HG03045 (cell line): ENCODE measurements at regions not wholly inside any gene's neighbourhood (a gene's known extent, or its start where the extent isn't known, plus 50 kb on each side); places are given as distances from the start of the nearest gene placed in this dataset.

Experiments
- ATAC-seq: cut with Tn5 transposase; IDR thresholded peaks from one replicate; pipeline ENCODE4 v1.9.1; 2021; ENCODE audit warnings: mild to moderate bottlenecking, moderate library complexity; ENCODE audit not compliant: unreplicated experiment

DNA sequence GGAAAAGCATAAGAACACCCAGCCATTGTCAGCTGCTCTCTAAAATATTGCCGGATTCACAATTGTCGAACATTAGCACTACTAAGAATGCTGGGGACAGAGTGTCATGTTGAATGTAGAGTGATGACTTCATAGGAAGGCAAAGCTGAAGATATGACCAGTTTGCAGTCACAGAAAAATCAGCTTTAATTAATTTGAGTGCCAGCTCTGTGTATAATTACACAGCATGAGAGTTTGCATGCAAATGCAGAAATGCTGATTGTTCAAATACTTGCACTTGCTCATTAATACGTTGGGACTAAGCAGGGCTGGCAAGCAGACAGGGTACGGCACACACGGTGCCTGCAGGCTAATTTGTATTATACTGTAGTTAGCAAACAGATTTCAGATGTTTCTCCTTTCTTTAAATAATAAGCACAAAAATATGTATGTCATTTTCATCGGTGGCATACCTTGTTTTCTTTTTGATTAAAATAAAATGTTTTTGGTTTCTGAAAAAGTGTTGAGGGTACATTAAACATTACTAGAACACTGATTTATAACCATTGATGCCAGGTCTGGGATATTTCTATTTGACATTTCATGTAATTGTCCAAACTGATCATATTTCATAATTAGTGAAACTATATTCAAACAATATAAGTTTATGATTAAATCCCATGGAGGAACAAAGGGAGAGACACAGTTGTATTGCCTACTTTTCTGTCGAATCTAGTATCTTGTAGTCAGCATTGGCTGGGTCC, 99.8 kb upstream of the ADGRL2 start:
- ATAC-seq: no peak

DNA sequence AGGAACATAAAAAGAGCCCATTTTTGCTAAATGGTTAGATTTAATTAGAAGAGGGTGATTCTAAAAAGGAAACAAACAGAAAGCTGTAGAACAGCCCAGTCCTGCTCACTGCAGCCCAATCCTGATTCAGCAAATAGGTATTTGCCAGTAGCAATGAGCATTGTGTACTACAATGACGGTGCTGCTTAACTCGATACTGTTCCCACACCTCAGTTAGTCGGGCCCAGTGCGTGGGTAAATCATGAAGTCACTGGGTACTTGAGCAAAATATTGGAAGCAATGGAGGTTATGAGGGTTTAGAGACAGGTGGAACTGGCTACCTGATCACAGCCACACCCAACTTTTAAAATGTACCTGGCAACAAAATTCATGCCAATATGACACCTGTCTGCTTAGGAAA, 101.5 kb upstream of the ADGRL2 start:
- ATAC-seq: no peak

DNA sequence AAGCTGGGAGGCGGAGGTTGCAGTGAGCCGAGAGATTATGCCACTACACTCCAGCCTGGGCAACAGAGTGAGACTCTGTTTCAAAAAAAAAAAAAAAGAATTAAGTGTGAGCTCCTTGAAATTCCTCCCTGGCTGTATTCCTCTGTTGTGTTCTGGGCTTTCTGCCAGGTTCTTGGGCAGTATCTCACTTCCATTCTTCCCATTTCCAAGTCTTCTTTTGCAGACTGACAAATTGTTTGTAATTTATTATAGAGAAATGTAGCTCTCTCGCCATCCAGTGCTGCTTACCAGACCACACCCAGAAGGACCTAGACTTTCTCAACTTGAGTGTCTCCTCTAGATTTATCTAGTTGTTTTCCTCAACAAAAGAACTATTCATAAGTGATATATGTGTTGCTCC, 105.0 kb upstream of the ADGRL2 start:
- no peak for ATAC-seq

DNA sequence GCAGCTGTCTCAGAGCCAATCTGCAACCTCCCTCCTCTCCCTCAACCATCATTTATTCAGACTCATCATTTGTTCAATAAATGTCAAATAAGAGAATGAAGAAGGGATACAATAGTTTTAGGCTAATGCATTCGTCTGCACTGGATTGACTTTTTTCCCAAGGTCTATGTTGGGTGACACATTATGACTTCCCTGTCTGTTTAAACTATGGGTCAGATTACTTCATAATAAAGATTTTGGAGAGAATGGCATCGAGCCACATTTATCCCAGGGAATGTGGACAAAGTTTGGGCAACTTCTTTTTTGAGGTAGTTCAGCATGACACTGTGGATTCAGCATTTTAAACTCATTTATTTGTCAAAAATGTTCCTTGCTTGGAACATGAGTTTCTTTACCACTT, 107.4 kb upstream of the ADGRL2 start:
- ATAC-seq: no peak

DNA sequence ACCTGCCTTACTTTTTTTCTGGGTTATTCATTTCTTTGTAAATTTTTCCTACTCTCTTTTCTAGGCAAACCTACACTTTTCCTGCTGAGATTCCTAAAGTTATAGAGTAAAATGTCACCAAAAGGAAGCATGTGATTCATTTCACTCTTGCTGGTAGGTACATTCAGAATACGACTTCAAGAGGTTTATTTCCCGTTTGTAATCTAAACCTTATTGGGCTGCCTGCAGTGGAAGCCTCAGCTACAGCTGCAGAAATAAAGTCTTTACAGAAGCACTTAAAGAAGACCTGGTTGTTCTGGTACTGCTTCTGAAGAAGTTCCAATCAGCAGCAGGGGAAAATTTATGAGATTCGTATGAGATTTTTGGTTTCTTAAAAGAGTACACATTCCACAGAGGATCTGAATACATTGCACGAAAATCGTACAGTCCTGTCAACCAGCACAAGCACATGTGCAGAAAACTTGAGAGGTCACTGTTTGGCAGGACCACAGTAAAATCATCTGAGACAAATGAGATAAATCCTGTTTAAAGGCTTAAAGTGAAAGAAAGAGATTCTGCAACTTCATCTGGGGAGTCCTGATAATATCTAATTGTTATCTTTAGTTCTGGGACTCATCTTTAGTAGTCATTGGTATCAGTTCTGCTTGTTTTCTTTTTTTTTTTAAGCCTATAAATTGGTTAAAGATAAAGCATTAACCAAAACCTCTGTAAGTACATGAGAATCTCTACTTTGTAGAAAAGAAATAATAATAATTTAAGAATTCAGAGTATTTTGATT, 109.9 kb upstream of the ADGRL2 start:
- no peak for ATAC-seq

DNA sequence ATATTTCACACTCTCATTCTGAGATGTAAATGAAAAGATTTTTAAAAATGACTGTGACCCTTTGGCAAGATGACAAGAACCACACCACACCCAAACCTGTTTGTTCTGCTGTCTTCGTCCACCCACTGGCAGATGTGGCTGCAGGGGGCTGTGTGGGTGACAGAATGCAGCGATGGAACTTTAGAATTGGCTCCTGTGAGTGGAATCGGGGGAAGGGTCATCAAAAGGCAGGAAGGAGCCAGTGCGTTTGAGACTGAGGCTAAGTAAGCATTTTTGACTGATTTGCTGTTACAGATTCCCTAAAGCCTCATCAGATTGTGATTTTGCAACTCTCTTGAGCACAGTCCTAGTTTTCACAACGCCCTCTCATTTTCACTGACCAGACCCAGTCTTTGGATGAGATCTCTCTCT, 111.2 kb upstream of the ADGRL2 start:
- no peak for ATAC-seq

DNA sequence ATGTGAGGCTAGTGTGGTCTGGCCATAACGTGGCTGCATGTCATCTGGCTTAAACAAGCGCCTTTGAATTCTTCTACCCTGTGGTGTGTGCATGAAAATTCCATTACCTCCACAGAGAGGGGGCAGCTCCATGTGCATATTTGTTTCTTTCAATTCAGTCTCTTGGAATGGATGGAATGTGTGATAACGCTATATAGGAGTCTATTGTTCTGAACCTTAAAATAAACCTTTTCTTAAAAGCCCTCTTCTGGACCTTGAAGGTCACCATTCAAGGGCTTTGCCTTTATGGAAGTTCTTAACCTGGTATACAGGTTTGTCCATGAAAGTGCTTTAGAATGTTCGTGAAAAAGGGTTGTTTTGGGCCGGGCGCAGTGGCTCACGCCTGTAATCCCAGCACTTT, 118.2 kb upstream of the ADGRL2 start:
- ATAC-seq: no peak

DNA sequence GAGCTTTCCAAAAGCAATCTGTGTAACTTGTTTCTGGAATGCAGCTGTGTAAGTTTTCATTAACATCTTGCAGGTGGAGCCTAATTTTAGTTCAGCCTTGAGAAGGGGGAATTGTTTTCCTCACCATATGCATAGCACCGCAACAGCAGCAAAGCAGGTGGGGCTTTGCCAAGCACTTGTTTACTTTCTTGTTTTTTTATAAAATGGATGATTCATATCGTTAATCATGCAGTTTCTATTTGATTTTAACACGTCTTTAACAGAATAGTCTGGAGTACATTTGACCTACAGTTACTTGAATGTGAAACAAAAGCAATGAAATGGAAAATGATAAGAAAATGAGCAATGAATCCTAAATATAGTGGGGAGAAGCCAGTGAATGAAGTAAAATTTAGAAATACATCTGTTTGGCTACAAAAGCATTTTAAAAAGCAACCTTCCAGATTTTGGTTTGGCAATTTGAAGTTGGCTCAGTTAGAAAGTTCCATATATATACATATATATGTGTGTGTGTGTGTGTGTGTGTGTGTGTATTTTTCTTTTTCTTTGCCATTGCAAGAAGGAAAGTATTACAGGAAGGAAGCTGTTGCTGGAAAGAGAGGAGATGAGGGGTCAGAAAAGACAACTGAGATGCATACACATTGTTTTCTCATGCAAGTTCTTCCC, 119.0 kb upstream of the ADGRL2 start:
- no peak for ATAC-seq

DNA sequence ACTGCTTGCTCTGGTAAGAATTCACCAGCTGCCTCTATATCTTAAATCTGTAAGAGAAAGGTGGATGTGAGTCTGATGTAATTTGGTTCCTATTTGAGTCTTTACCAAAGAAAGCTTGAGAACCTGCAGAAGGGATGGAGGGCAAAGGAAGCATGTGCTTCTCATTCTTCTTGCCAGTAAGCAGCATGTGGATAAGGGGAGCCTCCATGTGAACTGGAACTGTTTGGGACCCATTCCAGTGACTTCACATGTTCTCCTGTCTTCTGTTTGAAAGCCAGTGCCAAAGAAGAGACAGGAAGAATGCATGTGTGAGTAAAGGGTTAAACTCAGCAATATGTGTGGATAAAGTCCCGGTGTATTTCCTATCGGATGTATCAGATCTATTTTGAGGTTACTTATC, 119.6 kb upstream of the ADGRL2 start:
- no peak for ATAC-seq

DNA sequence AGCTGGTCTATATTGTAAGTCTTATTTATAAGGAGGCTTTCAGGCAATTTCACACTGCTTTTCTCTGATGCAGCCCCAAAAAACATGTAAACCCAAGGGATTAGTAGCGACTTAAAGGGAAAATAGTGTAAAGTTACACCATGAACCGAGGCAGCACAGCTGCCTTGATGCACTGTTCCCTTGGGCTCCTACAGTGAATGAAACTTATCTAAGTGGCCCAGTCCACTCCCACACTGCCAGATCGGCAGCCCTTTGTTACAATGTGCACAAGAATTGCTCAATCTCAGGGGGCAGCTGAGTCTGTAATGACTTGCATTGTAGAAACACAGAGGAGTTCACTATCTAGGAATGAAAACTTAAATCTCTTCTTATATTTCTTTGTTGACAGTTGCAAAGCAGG, 120.8 kb upstream of the ADGRL2 start:
- ATAC-seq: no peak

DNA sequence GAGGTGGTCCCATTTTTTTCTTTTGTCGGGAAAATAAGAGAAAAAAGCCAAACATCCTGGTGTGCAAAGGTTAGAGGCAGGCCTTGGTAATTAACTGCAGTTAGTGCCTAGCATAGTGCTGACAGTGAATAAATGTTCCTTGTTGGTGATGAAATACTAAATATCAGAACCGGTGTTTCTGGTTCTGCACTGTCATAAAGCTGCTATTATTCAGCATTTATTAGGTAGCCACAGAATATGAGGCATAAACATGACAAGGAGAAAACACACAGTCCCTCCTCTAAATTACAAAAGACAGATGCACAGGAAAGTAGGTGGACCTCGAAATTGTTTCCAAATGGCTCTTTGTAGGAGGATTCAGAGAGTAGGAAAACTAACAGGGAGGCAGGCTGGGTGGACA, 122.0 kb upstream of the ADGRL2 start:
- ATAC-seq: no peak

DNA sequence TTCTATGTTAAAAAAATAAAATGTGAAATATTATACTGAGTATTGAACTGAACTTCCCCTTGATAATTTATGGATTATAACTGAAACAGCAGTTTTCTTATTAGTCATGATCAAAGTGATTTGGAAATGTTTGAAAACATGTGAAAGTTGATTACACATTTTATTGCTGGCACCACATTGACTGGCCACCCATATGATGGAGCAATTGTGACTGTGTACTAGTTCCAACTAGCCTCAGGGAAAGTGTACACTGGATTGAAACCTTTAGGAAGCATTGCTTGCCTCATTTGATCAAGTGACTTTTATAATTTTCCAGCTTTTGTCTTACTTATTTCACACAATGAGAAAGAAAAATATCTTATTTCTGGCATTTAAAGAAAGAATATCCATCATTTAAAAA, 128.0 kb upstream of the ADGRL2 start:
- no peak for ATAC-seq

DNA sequence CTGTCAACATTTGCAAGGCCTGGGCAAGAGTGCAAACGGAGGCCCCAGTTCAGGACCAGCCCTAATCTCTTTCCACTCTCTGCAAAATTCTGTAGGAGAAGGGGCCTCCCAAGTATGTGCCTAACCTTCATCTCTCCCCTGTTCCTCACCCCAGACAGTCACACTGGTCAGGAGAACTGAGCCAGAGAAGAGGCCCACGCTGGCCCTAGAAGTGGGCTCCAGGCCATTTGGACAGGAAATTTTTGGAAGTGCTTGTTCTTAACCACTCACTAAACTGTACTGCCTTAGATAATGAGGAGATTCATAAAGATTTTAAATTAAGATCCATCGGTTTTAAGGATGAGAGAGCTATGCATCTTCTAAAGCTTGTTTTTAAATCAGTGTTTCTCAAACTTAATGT, 129.7 kb upstream of the ADGRL2 start:
- ATAC-seq: no peak

DNA sequence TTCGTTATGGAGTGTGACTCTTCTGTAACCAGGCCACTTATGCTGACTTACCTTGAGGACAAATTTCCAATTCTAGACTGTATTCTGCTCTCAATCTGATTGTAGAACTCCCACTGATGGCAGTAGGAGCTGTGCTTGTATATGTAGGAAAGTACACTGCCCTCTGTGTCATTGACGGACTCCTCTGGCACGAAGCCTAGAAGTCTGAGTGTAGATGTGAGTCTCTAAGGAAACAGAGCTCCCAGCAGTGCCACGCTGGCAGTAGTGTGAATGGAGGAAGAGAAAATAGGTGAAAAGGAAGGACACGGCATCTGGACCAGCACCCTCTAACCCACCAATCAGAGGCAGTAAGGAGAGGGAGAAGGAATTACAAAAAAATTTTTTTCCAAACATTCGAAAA, 130.4 kb upstream of the ADGRL2 start:
- no peak for ATAC-seq

DNA sequence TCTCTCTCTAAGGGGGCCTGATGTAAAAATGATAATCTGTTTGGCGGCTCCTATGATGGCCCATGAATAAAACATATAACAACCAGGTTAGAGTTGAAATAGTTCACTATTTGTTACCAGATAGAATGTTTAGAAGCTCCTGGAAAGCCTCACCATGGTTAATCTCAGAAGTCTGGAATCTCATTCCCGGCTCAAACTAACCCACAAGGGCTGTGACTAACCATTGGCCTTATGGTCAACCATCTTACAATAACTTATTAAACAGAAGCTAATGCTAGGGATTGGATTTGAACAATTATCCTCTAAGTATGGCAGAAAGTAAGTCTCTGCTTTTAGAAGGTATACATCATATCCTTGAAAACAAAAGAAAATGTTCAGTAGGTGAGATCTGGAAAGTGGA, 134.1 kb upstream of the ADGRL2 start:
- no peak for ATAC-seq

DNA sequence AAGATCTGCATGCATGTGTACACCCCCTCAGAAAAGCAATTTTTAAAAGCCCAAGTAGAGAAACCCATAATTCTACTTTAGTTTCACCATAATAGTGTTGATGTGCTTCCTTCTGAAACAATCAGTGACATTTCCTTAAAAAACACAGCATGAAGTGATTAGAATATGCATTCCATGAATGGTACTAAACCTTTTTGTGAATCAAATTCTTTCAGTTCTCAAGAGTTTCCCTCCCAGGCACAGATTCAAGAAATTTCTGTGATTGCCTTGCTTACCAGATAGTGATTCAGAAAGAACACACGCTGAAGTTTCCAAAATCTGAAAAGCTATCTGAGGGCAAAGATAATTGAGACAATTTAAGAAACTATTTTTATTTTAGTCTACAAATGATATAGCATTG, 136.4 kb upstream of the ADGRL2 start:
- ATAC-seq: no peak

DNA sequence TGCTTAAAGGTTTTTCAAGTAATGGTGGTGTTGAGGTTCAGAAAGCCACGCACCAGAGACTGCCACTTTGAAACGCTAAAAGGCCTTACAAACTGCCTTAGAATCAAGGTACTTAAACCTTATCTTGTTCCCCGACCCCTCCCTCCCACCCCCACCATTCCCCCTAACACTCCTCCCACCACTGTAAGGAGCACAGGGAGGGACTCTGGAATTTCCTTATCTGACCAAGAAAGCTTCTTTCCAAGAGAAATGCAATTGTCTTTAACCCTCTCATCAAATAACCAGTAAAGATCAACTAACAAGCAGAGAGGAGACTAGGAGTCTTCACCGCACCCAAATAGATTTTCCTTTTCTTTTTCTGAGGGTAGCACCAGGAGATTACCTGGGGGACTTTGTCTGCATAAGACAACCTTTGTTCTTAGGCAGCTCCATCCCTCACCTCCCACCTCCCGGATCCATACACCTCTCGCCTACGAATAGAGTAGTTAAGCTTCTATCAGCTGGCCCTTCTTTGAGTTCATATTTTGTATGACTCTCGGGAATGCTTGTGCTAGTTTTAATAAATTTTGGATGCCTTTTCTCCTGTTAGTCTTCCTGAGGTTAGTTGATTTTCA, 137.7 kb upstream of the ADGRL2 start:
- ATAC-seq: no peak

DNA sequence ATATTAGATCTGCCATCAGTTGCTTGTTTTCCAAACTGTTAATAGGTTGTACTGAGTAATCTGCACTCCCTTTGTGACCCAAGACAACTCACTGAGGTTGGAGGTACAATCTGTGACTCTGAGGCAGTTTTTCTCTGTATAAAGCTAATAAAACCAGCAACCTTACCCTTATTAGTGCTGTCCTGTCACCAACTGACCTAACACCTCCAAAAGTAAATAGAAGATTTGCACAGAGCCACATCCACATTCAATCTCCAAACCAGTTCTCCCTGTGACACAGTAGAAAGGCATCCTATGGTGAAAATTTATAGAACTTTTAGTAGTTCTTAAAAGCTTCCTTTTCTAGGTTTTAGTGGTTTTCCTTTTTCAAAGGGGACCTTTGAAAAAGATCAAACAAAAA, 140.4 kb upstream of the ADGRL2 start:
- ATAC-seq: no peak

DNA sequence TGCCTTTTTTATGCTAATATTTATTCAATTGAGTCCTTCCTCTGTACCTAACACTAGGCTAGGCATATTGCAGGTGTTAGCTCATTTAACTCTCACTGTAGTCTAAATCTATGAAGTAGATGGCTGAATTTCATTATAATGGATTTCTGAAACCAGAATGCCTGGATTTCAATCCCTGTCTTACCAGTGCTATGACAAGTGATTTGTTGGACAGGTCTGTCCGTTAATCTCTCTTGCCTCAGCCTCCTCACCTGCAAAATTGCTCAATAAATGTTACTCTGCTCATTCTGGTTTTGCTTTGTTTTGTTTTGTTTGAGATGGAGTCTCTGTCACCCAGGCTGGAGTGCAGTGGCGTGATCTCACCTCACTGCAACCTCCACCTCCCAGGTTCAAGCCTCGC, 146.1 kb upstream of the ADGRL2 start:
- no peak for ATAC-seq

DNA sequence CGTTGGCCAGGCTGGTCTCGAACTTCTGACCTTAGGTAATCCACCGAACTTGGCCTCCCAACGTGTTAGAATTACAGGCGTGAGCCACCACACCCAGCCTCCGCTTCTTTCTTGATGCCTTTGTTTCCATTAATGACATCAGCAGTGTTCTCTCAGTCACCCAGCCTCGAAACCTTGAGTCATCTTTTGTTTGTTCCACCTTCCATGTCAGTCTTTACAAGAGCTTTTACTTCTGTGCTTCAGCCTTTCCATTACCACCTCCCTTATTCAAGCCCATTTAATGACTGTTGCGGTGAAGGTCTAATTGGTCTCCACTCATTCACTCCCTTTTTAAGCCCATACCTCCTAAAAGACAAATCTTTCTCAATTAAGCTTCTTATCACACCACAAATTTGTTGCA, 146.6 kb upstream of the ADGRL2 start:
- ATAC-seq: no peak

DNA sequence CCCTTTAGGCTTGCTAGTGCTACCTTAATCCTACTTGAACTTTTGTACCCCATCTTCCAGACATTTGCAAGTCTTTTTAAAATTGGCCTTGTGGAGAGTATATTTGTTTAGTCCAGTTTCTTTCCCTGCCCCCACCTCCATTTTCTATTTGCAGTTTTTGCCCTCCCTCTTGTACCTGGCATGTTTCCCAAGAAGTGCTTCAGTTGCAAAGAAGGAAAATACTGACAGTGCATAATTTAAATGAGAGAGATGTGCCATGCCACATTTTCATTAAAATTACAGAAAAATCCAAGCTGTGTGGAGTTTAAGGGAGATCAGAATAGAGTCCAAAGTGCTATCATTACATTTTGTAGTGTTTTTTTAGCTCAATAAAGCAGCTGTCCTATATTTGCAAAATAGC, 150.0 kb upstream of the ADGRL2 start:
- no peak for ATAC-seq

DNA sequence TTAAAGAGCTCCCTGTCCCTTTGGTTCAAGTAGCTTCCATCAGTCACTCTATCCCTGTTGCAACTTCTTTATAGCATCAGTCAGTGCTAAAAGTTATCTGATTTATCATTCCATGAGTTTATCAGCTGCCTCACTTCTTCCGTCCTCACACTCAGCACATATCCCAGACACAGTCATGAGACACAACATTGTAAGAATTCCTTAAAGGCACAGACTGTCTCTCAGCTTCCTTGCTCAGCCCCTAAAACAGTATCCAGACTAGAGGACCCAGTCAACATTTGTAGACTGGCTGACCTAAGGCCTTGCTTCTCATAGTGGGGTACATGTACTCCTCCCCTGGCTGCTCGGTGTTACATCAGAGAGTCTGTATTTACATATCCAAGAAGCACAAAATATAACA, 164.9 kb upstream of the ADGRL2 start:
- no peak for ATAC-seq
